Common myeloid progenitor, CD34-positive (primary cell): ENCODE measurements at regions not wholly inside any gene's neighbourhood (a gene's known extent, or its start where the extent isn't known, plus 50 kb on each side); places are given as distances from the start of the nearest gene placed in this dataset.

Source experiments
- CTCF ChIA-PET: fragments of 350-600 bp; sonication (Branson Sonifier 250); formaldehyde crosslinking; loops from one replicate; lab custom pipeline; 2021; ENCODE audit warnings: antibody characterized with exemption; lab: Charles Lee
- POLR2A ChIA-PET: fragments of 350-600 bp; sonication (Branson Sonifier 250); formaldehyde crosslinking; loops from one replicate; lab custom pipeline; 2021; ENCODE audit warnings: antibody characterized with exemption; lab: Charles Lee
- DNase-seq, 3 donors: peaks; one replicate each; pipeline versions ENCODE4 v3.0.0 to v3.0.0-alpha.2; 2013
- H3K27ac ChIP-seq, 2 experiments: 1 replicate in 1 of 2; 2 replicates in 1 of 2; pipeline ENCODE4 v1.7.0; 2013; ENCODE audit warnings: inconsistent platforms in 2 of 2, low read length in 2 of 2, mild to moderate bottlenecking in 2 of 2, low read depth in 1 of 2, moderate library complexity in 1 of 2; ENCODE audit not compliant: severe bottlenecking in 2 of 2, insufficient read depth in 1 of 2, poor library complexity in 1 of 2
- H3K27me3 ChIP-seq, 5 experiments: replicated peaks in 2 of 5; 1 replicate in 3 of 5; 2 replicates in 2 of 5; pipeline versions ENCODE4 v1.6.1 to v1.7.0; 2013; ENCODE audit warnings: low read length in 4 of 5, mild to moderate bottlenecking in 2 of 5, moderate library complexity in 2 of 5, inconsistent platforms in 1 of 5; ENCODE audit not compliant: insufficient read depth in 5 of 5, control insufficient read depth in 4 of 5
- H3K36me3 ChIP-seq, 4 experiments: 1 replicate in 2 of 4; 2 replicates in 2 of 4; pipeline versions ENCODE4 v1.6.1 to v1.7.0; 2013; ENCODE audit warnings: low read length in 3 of 4, control low read depth in 1 of 4, mild to moderate bottlenecking in 1 of 4; ENCODE audit not compliant: control insufficient read depth in 4 of 4, insufficient read depth in 4 of 4
- H3K4me1 ChIP-seq, 4 experiments: 1 replicate in 3 of 4; 2 replicates in 1 of 4; pipeline versions ENCODE4 v1.6.1 to v1.7.1; 2013; ENCODE audit warnings: low read length in 3 of 4, mild to moderate bottlenecking in 3 of 4, control low read depth in 1 of 4, inconsistent platforms in 1 of 4, moderate library complexity in 1 of 4; ENCODE audit not compliant: control insufficient read depth in 4 of 4, insufficient read depth in 4 of 4; ENCODE audit errors: control extremely low read depth in 1 of 4
- H3K4me3 ChIP-seq, 7 experiments: 1 replicate in 4 of 7; 2 replicates in 3 of 7; pipeline versions ENCODE4 v1.5.1 to v1.7.0; 2013; ENCODE audit warnings: mild to moderate bottlenecking in 7 of 7, low read length in 6 of 7, moderate library complexity in 6 of 7, inconsistent platforms in 2 of 7, low read depth in 2 of 7, control low read depth in 1 of 7; ENCODE audit not compliant: insufficient read depth in 4 of 7, control insufficient read depth in 1 of 7; ENCODE audit errors: extremely low read depth in 1 of 7
- H3K9me3 ChIP-seq, 5 experiments: 1 replicate in 4 of 5; 2 replicates in 1 of 5; pipeline versions ENCODE4 v1.6.1 to v1.7.1; 2013; ENCODE audit warnings: low read length in 4 of 5, mild to moderate bottlenecking in 2 of 5, inconsistent platforms in 1 of 5, low read depth in 1 of 5, moderate library complexity in 1 of 5; ENCODE audit not compliant: control insufficient read depth in 4 of 5, insufficient read depth in 2 of 5; ENCODE audit errors: control extremely low read depth in 1 of 5
- WGBS: methylation state at CpG from one replicate; pipeline ENCODE4 v1.1.5; 2013; ENCODE audit not compliant: insufficient coverage; 5-methylcytosine and 5-hydroxymethylcytosine counted together

DNA sequence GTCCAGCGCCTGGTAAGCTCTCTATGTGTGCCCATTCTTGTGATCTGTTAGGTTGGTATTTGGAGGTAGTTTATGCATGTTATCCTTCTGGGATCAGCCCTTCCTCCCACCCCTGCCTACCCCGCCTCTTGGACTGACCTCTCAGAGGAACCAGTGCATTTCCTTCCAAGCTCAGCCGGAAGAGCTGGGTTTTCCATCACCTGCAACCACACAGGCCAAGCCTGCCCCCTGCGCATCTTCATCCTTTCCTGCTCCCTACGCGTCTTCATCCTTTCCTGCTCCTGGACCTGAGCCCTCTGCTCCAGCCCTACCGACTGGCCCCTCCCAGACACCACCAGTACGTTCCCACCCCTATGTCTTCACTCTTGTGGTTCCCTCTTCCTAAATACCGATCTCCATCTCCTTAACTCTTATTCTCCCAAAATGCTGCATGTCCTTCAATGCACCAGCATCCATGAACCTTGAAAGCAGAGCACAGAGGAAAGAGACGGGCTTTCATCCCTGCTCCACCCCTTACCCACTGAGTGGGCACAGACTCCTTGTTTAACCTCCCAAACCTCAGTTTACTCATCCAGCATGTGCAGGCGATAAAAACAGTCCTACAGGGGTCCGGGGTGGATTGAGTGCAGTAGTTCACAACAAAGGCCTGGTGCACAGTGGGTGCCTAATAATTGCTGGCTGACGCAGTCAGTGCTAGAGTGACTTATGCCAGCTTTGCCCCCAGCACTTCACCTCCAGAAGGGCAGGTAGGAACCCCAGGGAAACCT, 526.3 kb downstream of the MATN1 start:
- peaks cover 0 to 30% (median 4%) of the 10 kb centered on the region in 5 experiments for H3K27me3 ChIP-seq
- 62% methylated on average over 10 of the region's 13 CpGs for WGBS
- no peaks in the 10 kb centered on the region for H3K4me1 ChIP-seq
- DNase-seq = no peak
- no peaks in the 10 kb centered on the region for H3K36me3 ChIP-seq
- peaks cover 0 to 6% (median 0%) of the 10 kb centered on the region in 5 experiments for H3K9me3 ChIP-seq
- H3K27ac ChIP-seq = no peak overlapping the region
- no peak overlapping the region for H3K4me3 ChIP-seq
- POLR2A ChIA-PET = no interaction called here
- CTCF ChIA-PET = no interaction called here

DNA sequence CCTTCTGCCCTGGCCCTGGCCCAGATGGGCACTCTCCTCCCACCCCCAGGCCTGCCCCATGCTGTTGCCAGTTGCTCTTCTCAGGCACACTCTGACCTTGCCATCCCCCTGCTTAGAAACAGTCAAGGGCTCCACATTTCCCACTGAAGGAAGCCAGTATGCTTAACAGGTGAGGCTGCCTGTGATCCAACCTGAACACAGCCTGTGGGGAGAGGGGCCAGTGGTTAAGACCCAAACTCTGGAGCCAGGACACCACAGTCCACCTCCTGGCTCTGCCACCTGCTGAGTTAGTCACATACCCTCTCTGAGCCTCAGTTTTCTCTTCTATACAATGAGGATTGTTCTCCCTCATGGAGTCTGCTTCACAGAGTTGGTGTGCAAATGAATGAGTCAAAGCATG, 526.9 kb downstream of the MATN1 start:
- H3K9me3 ChIP-seq = peaks cover 0 to 6% (median 0%) of the 10 kb centered on the region in 5 experiments
- H3K4me1 ChIP-seq = no peaks in the 10 kb centered on the region
- ChIA-PET POLR2A (no interaction called here), CTCF (no interaction called here)
- no peak overlapping the region for H3K27ac ChIP-seq
- no peak overlapping the region for H3K4me3 ChIP-seq
- DNase-seq = no peak
- peaks cover 0 to 29% (median 4%) of the 10 kb centered on the region in 5 experiments for H3K27me3 ChIP-seq
- H3K36me3 ChIP-seq = no peaks in the 10 kb centered on the region

DNA sequence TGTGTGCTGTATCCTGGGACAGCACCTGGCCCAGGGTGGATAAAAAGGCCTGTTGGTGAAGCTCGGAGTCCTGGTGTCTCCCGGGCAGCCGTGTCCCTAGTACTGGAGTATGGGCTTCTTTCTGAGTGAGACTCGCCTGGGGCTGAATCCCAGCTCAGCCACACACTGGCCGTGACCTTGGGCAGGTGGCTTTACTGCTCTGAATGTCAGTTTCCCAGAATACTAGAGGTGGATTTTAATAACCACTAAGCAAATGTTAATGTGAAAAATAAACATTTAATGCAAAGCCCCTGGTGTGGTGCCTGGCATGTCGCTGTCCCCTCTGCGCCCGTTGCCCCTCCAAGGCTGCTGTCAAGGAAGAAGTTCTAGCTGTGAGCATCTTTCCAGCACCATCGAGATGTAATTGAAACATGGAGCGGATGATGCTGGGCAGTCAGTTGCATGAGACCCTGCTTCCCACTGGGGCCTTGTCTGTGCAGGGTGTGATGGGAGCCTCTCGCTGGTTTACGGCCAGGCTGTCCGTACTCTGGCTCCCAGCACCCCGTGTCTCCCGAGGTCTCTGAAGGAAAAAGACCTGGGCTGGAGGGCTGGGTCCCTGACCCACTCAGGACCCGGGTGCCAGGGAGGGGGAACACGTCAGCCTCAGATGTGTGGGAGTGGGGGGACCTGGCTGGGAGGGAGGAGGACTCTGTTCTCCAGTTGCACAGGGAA, 527.8 kb downstream of the MATN1 start:
- 94% methylated on average over 13 of the region's 17 CpGs for WGBS
- Histone ChIP-seq H3K4me1 (peaks cover 0 to 3% (median 0%) of the 10 kb centered on the region in 4 experiments), H3K27me3 (peaks cover 0 to 29% (median 4%) of the 10 kb centered on the region in 5 experiments), H3K27ac (no peak overlapping the region), H3K4me3 (no peak overlapping the region), H3K9me3 (peaks cover 0 to 3% (median 0%) of the 10 kb centered on the region in 5 experiments), H3K36me3 (no peaks in the 10 kb centered on the region)
- DNase-seq = no peak
- ChIA-PET CTCF (no interaction called here), POLR2A (no interaction called here)

DNA sequence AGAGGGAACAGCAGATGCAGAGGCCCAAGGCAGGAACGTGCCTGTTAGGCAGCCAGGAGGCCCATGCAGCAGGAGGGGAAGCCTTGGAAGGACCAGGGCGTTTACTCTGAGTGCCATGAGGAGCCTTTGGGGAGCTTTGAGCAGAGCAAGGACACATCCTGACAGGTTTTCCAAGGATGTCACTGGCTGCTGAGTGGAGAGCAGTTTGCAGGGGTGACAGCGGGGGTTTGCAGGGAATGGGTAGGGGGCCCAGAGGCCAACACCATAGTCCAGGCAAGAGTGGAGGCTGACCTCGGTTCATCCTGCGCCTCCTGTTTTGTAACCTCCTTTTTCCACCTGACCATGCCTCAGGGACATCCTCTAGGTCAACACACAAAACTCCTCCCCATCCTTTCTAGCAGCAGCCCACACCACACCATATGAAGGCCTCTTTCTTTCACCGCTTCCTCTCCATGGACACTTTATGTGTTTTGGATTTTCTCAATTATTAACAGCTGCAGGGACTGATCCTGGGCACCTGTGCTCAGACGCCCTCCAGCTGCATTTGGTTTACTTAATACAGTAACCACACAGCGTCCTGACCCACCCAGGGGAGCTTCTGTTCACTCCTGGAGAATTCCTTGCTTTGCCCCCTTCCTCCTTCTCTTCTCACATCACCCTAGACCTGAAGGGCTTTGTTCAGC, 528.5 kb downstream of the MATN1 start:
- CTCF ChIA-PET = no interaction called here
- Histone ChIP-seq H3K4me3 (no peak overlapping the region), H3K27ac (no peak overlapping the region), H3K9me3 (no peaks in the 10 kb centered on the region), H3K4me1 (peaks cover 0 to 3% (median 0%) of the 10 kb centered on the region in 4 experiments), H3K27me3 (peaks cover 0 to 29% (median 4%) of the 10 kb centered on the region in 5 experiments), H3K36me3 (no peaks in the 10 kb centered on the region)
- POLR2A ChIA-PET = no interaction called here
- 90% methylated on average over 8 of the region's 8 CpGs for WGBS
- DNase-seq = no peak

DNA sequence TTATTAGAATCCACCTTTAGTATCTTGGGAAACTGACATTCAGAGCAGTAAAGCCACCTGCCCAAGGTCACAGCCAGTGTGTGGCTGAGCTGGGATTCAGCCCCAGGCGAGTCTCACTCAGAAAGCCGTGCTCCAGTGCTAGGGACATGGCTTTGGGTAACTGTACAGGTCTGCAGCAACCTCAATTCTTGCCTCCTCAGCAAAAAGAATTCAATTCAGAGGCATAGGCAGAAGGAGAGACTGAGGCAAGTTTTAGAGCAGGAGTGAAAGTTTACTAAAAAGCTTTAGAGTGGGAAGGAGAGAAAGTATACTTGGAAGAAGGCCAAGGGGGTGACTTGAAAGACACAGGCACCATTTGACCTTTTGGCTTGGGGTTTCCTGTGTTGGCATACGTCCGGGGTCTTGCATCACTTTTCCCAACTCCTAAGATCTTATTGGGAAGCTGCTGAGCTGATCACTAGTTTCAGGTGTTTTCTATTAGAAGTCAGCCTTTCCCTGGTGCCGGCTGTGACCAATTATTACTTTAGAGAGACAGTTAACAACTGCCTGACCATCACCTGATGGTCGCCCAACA, 529.3 kb downstream of the MATN1 start:
- H3K27ac ChIP-seq = no peak overlapping the region
- H3K36me3 ChIP-seq = no peaks in the 10 kb centered on the region
- WGBS = 80% methylated on average over 1 of the region's 6 CpGs
- H3K27me3 ChIP-seq = peaks cover 0 to 22% (median 4%) of the 10 kb centered on the region in 5 experiments
- H3K4me3 ChIP-seq = no peak overlapping the region
- ChIA-PET CTCF (no interaction called here), POLR2A (no interaction called here)
- DNase-seq = no peak
- H3K9me3 ChIP-seq = no peaks in the 10 kb centered on the region
- peaks cover 0 to 3% (median 0%) of the 10 kb centered on the region in 4 experiments for H3K4me1 ChIP-seq

DNA sequence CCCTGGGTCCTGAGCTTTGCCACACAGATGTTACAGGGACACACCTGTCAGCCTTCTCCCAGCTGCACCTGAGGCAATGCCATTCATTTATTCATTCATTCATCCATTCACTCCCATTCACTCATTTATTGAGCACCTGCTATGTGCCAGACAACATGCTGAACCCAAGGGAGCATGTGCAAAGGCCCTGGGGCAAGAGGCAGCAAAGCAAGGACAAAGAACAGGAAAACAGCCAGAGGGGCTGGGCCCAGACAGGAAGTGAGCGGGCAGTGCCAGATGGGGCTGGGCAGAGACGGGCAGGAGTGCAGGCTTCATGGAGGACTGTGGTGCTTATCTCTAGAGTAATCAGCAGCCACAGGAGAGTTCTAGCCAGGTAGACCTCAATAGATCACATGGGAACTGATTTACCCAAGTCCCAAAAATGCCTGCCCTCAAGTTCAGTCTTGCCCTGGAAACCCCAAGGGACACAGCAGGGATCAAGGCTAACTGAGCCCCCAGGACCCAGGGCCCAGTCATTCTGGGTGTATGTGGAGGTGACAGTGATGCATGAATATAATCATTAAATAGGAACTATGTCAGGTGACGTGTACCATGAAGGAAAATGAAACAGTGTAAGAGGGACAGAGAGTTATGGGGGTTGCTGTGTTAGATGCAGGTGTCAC, 530.3 kb downstream of the MATN1 start:
- no peak for DNase-seq
- ChIA-PET POLR2A (no interaction called here), CTCF (no interaction called here)
- Histone ChIP-seq H3K9me3 (no peaks in the 10 kb centered on the region), H3K4me3 (no peak overlapping the region), H3K27ac (no peak overlapping the region), H3K36me3 (no peaks in the 10 kb centered on the region), H3K27me3 (peaks cover 0 to 14% (median 4%) of the 10 kb centered on the region in 5 experiments), H3K4me1 (peaks cover 0 to 3% (median 0%) of the 10 kb centered on the region in 4 experiments)
- 60% methylated on average over 3 of the region's 3 CpGs for WGBS
